ENCODE measurements at regions not wholly inside any gene's neighbourhood (a gene's known extent, or its start where the extent isn't known, plus 50 kb on each side); places are given as distances from the start of the nearest gene placed in this dataset.
A peak's percentile ranks its signal among the peaks of the same experiment; 100 is the strongest.

DNA sequence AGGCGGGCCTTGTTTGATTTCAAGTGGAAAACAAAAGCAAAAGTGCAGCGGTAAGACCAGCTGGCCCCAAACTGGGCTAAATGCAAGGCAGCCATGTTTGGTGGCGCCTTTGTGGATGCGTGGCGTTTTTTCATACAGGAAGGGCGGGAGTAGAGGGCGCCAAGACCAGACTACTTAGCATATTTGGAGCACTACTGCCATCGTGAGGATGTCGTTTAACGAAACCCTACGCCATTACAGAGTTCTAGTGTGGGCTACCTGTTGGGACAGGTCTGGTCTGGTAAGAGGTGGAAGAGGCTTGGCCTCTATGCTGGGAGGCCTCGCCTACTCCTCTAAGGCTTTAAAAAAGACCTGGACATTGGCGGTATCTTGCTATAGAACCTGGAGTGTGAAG lies 230.7 kb upstream of the STK26 start:
- Histone ChIP-seq H2BK15ac (replicated peaks; ENCODE audit: low read depth) (no peak overlapping the region), H2BK120ac (ENCODE audit: low read depth, low read length) (no peak overlapping the region), H4K5ac (ENCODE audit: low read length) (no peak overlapping the region), H2AK5ac (ENCODE audit: low read length) (no peak overlapping the region), H3K56ac (ENCODE audit: low read length) (no peak overlapping the region), H3K27me3 (ENCODE audit: insufficient read depth, low read length, poor library complexity) (no peaks in the 10 kb centered on the region), H3K4me1 (ENCODE audit: control insufficient read depth, low read depth, low read length) (no peaks in the 10 kb centered on the region), H3K4ac (ENCODE audit: low read depth, low read length) (no peak overlapping the region), H3K23ac (ENCODE audit: low read length) (no peak overlapping the region), H3K79me2 (ENCODE audit: control insufficient read depth, insufficient read depth, low read length) (no peaks in the 10 kb centered on the region), H3K36me3 (ENCODE audit: control insufficient read depth, insufficient read depth, low read length) (no peaks in the 10 kb centered on the region), H3K18ac (ENCODE audit: low read length) (no peak overlapping the region), H3K79me1 (ENCODE audit: low read length) (no peaks in the 10 kb centered on the region), H4K8ac (ENCODE audit: low read depth, low read length) (no peak overlapping the region), H3K4me2 (ENCODE audit: low read length) (no peak overlapping the region), H3K4me3 (ENCODE audit: low read length) (no peak overlapping the region), H3K9ac (ENCODE audit: low read length) (no peak overlapping the region), H2BK5ac (ENCODE audit: low read length) (no peak overlapping the region), H3K27ac (ENCODE audit: low read depth, low read length) (no peak overlapping the region)
- WGBS (ENCODE audit: extremely low coverage, insufficient coverage, low lambda C conversion rate): no CpG with 5 or more reads among the region's 13 CpGs
- peak; percentile 2 for DNase-seq

DNA sequence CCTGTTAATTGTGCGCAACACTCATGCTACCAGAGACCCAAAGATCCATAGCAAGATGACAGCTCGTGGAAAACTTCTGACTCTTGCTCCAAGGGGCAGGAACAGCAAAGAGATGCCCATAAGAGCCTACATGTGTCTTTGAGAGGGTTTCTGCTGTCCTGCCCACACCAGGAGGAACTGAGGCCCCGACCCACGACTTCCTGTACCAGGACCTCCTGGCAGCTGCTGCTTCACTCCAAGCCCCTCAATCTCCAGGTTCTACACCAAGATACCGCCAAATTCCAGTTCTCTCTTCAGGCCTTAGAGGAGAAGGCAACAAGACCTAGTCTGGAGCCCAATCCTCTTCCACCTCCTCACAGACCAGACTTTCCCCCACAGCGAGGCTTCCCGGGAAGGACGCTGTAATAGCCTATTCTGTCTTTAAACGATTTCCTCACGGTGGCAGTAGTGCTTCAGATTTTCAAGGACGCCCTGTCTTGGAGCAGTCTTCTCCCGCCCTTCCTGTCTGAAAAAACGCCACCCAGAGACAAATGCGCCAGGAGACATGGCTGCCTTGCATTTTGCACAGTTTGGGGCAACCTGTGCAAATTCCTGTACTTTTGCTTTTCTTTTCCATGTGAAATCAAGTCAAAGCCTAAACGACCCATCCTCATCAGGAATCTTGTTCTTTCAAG lies 230.2 kb upstream of the STK26 start:
- Histone ChIP-seq H3K79me2 (ENCODE audit: control insufficient read depth, insufficient read depth, low read length) (no peaks in the 10 kb centered on the region), H3K4me1 (ENCODE audit: control insufficient read depth, low read depth, low read length) (no peaks in the 10 kb centered on the region), H3K4me2 (ENCODE audit: low read length) (no peak overlapping the region), H2BK120ac (ENCODE audit: low read depth, low read length) (no peak overlapping the region), H4K5ac (ENCODE audit: low read length) (no peak overlapping the region), H2AK5ac (ENCODE audit: low read length) (no peak overlapping the region), H3K27me3 (ENCODE audit: insufficient read depth, low read length, poor library complexity) (no peaks in the 10 kb centered on the region), H3K4me3 (ENCODE audit: low read length) (no peak overlapping the region), H3K23ac (ENCODE audit: low read length) (no peak overlapping the region), H2BK5ac (ENCODE audit: low read length) (no peak overlapping the region), H3K27ac (ENCODE audit: low read depth, low read length) (no peak overlapping the region), H3K9ac (ENCODE audit: low read length) (no peak overlapping the region), H3K18ac (ENCODE audit: low read length) (no peak overlapping the region), H4K8ac (ENCODE audit: low read depth, low read length) (no peak overlapping the region), H3K36me3 (ENCODE audit: control insufficient read depth, insufficient read depth, low read length) (no peaks in the 10 kb centered on the region), H3K56ac (ENCODE audit: low read length) (no peak overlapping the region), H3K4ac (ENCODE audit: low read depth, low read length) (no peak overlapping the region), H3K79me1 (ENCODE audit: low read length) (no peaks in the 10 kb centered on the region), H2BK15ac (replicated peaks; ENCODE audit: low read depth) (no peak overlapping the region)
- no CpG with 5 or more reads among the region's 15 CpGs for WGBS (ENCODE audit: extremely low coverage, insufficient coverage, low lambda C conversion rate)
- DNase-seq: peak; percentile 18

DNA sequence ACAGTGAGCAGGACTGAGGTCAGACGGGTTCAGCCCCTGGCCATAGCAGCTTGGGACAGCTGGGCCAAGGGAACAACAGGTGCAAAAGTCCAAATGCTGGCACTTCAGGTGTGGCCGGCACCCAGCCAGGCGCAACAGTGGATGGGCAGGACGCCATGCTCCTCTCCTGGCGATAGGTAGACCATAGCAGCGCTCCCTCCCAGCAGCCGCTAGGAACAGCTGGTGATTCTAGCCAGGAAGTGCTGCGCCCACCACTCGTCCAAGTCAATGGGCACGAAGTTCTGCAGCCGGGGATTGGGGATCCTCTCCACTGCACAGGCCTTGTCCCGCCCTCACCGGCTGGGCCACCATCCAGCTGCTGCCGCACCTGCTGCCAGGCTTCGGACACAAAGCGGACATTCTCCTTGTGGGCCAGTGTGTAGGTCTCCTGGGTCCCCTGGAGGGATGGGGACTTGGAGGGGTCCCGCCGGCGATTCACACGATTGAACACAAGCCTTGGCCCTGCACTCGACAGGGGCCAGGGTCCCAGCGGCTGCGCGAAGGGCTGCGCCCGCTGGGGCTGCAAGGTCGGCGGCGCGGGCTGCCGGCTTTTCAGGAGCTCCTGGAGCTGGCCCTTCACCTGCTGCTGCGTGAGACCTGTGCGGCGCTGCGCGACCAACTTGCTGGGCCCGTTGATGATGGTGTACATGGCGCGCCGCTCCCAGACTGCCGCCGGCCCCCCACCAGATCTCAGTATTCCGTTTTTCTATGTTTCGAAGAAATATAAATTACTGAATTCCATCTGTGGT lies 227.5 kb upstream of the STK26 start:
- Histone ChIP-seq H3K56ac (ENCODE audit: low read length) (no peak overlapping the region), H4K8ac (ENCODE audit: low read depth, low read length) (no peak overlapping the region), H3K4ac (ENCODE audit: low read depth, low read length) (no peak overlapping the region), H3K4me2 (ENCODE audit: low read length) (no peak overlapping the region), H3K79me1 (ENCODE audit: low read length) (no peaks in the 10 kb centered on the region), H3K79me2 (ENCODE audit: control insufficient read depth, insufficient read depth, low read length) (no peaks in the 10 kb centered on the region), H3K23ac (ENCODE audit: low read length) (no peak overlapping the region), H2BK15ac (replicated peaks; ENCODE audit: low read depth) (no peak overlapping the region), H2BK5ac (ENCODE audit: low read length) (no peak overlapping the region), H3K4me3 (ENCODE audit: low read length) (no peak overlapping the region), H2AK5ac (ENCODE audit: low read length) (no peak overlapping the region), H3K27me3 (ENCODE audit: insufficient read depth, low read length, poor library complexity) (no peaks in the 10 kb centered on the region), H3K36me3 (ENCODE audit: control insufficient read depth, insufficient read depth, low read length) (no peaks in the 10 kb centered on the region), H3K9ac (ENCODE audit: low read length) (no peak overlapping the region), H2BK120ac (ENCODE audit: low read depth, low read length) (no peak overlapping the region), H3K27ac (ENCODE audit: low read depth, low read length) (no peak overlapping the region), H4K5ac (ENCODE audit: low read length) (no peak overlapping the region), H3K4me1 (ENCODE audit: control insufficient read depth, low read depth, low read length) (no peaks in the 10 kb centered on the region), H3K18ac (ENCODE audit: low read length) (no peak overlapping the region)
- no peak for DNase-seq
- no CpG with 5 or more reads among the region's 44 CpGs for WGBS (ENCODE audit: extremely low coverage, insufficient coverage, low lambda C conversion rate)

DNA sequence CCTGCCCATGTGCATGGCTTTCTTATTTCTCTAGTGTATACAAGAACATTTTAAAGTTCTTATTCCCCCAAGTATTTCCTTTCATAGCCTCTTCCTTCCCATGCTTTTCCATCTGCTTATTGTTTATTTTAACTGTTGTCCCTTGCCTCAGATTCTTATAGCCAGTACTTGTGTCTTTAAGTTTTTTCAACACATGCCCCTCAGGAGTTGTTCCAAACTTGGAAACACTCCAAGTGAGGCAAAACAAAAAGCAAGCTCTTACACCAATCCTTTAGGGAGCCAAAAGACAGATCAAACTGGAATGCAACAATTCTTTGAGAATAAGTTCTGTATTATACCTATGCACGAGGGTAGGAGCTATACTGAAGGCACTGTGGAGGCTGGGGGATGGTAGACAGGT lies 222.0 kb upstream of the STK26 start:
- no peaks in the 10 kb centered on the region for H3K36me3 ChIP-seq (ENCODE audit: control insufficient read depth, insufficient read depth, low read length)
- no peak overlapping the region for H3K27ac ChIP-seq (ENCODE audit: low read depth, low read length)
- no peaks in the 10 kb centered on the region for H3K79me1 ChIP-seq (ENCODE audit: low read length)
- no peaks in the 10 kb centered on the region for H3K4me1 ChIP-seq (ENCODE audit: control insufficient read depth, low read depth, low read length)
- H3K23ac ChIP-seq (ENCODE audit: low read length): no peak overlapping the region
- no peak for DNase-seq
- no peak overlapping the region for H2BK120ac ChIP-seq (ENCODE audit: low read depth, low read length)
- H3K4me2 ChIP-seq (ENCODE audit: low read length): no peak overlapping the region
- no peak overlapping the region for H3K4me3 ChIP-seq (ENCODE audit: low read length)
- H3K27me3 ChIP-seq (ENCODE audit: insufficient read depth, low read length, poor library complexity): no peaks in the 10 kb centered on the region
- H3K79me2 ChIP-seq (ENCODE audit: control insufficient read depth, insufficient read depth, low read length): no peaks in the 10 kb centered on the region
- H2BK15ac ChIP-seq (replicated peaks; ENCODE audit: low read depth): no peak overlapping the region
- H4K5ac ChIP-seq (ENCODE audit: low read length): no peak overlapping the region
- H2AK5ac ChIP-seq (ENCODE audit: low read length): no peak overlapping the region
- no peak overlapping the region for H3K4ac ChIP-seq (ENCODE audit: low read depth, low read length)
- no CpG with 5 or more reads among the region's 1 CpG for WGBS (ENCODE audit: extremely low coverage, insufficient coverage, low lambda C conversion rate)
- H2BK5ac ChIP-seq (ENCODE audit: low read length): no peak overlapping the region
- H3K18ac ChIP-seq (ENCODE audit: low read length): no peak overlapping the region
- H3K9ac ChIP-seq (ENCODE audit: low read length): no peak overlapping the region
- H3K56ac ChIP-seq (ENCODE audit: low read length): no peak overlapping the region
- H4K8ac ChIP-seq (ENCODE audit: low read depth, low read length): no peak overlapping the region

DNA sequence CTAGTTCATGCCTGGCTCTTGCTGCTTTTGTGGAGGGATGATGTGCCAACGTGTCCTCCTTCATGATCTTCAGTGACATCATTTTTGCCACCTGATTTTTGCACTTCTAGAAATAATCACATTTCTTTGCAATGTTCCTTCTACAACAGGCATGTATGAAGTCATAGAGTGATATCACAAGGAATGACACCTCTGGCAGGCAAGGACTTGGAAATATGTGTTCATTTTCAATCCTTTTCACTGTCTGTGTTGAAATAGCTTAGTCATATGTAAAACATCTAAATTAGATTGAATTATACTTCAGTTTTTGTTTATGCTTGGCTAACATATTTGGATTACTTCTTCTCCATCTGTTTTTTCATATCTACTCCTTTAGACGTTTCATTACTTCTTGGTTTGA lies 221.2 kb upstream of the STK26 start:
- no peak overlapping the region for H4K5ac ChIP-seq (ENCODE audit: low read length)
- no peaks in the 10 kb centered on the region for H3K36me3 ChIP-seq (ENCODE audit: control insufficient read depth, insufficient read depth, low read length)
- no peak overlapping the region for H3K18ac ChIP-seq (ENCODE audit: low read length)
- H3K56ac ChIP-seq (ENCODE audit: low read length): no peak overlapping the region
- H2AK5ac ChIP-seq (ENCODE audit: low read length): no peak overlapping the region
- H3K23ac ChIP-seq (ENCODE audit: low read length): no peak overlapping the region
- DNase-seq: no peak
- H3K27ac ChIP-seq (ENCODE audit: low read depth, low read length): no peak overlapping the region
- no peaks in the 10 kb centered on the region for H3K79me1 ChIP-seq (ENCODE audit: low read length)
- no CpG with 5 or more reads among the region's 2 CpGs for WGBS (ENCODE audit: extremely low coverage, insufficient coverage, low lambda C conversion rate)
- no peaks in the 10 kb centered on the region for H3K27me3 ChIP-seq (ENCODE audit: insufficient read depth, low read length, poor library complexity)
- H3K4ac ChIP-seq (ENCODE audit: low read depth, low read length): no peak overlapping the region
- no peak overlapping the region for H3K4me3 ChIP-seq (ENCODE audit: low read length)
- H3K9ac ChIP-seq (ENCODE audit: low read length): no peak overlapping the region
- no peak overlapping the region for H2BK120ac ChIP-seq (ENCODE audit: low read depth, low read length)
- H2BK5ac ChIP-seq (ENCODE audit: low read length): no peak overlapping the region
- H3K4me2 ChIP-seq (ENCODE audit: low read length): no peak overlapping the region
- H2BK15ac ChIP-seq (replicated peaks; ENCODE audit: low read depth): no peak overlapping the region
- H3K4me1 ChIP-seq (ENCODE audit: control insufficient read depth, low read depth, low read length): no peaks in the 10 kb centered on the region
- H3K79me2 ChIP-seq (ENCODE audit: control insufficient read depth, insufficient read depth, low read length): no peaks in the 10 kb centered on the region
- no peak overlapping the region for H4K8ac ChIP-seq (ENCODE audit: low read depth, low read length)
